ENCODE measurements at regions not wholly inside any gene's neighbourhood (a gene's known extent, or its start where the extent isn't known, plus 50 kb on each side); places are given as distances from the start of the nearest gene placed in this dataset.

DNA sequence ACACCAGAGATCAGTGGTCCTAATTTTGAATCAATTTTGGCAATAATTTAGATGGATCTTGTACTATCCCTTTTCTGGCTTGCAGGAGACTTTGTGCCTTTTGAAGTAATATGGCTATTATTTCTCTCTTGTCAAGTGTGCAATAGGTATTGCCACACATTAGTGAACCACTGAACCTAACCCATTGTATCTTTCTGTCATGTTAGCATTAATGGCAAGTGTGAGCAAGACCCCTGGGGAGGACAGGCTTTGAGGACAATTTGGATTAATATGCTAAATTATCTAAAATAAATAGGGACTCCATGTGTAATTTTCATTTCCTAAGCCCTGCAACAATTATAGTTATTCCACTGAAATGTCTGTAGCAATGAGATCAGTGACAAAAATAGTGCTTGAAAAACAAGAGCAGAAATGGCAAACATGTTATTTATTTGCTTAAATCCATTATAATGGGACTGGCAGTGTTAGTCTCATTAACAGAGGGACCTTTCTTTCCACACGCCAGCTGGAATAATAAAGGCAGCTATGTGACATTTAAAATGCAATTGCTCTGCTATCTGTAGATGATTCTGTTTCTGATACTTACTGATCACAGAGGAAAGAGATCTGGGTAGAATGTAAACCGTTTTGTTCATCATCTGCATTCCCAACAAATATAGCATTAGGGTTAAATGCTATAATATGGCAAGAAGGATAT, 753.3 kb upstream of the ZNF608 start:
- TF ChIP-seq, protein P1, sequence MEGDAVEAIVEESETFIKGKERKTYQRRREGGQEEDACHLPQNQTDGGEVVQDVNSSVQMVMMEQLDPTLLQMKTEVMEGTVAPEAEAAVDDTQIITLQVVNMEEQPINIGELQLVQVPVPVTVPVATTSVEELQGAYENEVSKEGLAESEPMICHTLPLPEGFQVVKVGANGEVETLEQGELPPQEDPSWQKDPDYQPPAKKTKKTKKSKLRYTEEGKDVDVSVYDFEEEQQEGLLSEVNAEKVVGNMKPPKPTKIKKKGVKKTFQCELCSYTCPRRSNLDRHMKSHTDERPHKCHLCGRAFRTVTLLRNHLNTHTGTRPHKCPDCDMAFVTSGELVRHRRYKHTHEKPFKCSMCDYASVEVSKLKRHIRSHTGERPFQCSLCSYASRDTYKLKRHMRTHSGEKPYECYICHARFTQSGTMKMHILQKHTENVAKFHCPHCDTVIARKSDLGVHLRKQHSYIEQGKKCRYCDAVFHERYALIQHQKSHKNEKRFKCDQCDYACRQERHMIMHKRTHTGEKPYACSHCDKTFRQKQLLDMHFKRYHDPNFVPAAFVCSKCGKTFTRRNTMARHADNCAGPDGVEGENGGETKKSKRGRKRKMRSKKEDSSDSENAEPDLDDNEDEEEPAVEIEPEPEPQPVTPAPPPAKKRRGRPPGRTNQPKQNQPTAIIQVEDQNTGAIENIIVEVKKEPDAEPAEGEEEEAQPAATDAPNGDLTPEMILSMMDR (IDR thresholded peaks at IDR 0.05): no peak
- no peak for TF ChIP-seq POLR2A (IDR thresholded peaks at IDR 0.05)
- no peak for TF ChIP-seq EP300 (IDR thresholded peaks at IDR 0.05)

Measured in tibial nerve (tissue), 4 donors.